GM12873 (cell line): ENCODE measurements at regions not wholly inside any gene's neighbourhood (a gene's known extent, or its start where the extent isn't known, plus 50 kb on each side); places are given as distances from the start of the nearest gene placed in this dataset.

Experiments used
- CTCF ChIP-seq: IDR thresholded peaks from 2 replicates; pipeline ENCODE4 v1.5.1; 2012; ENCODE audit warnings: low read depth, mild to moderate bottlenecking, moderate library complexity, low read length, control low read depth; ENCODE audit not compliant: insufficient read depth; ENCODE audit errors: missing control alignments

DNA sequence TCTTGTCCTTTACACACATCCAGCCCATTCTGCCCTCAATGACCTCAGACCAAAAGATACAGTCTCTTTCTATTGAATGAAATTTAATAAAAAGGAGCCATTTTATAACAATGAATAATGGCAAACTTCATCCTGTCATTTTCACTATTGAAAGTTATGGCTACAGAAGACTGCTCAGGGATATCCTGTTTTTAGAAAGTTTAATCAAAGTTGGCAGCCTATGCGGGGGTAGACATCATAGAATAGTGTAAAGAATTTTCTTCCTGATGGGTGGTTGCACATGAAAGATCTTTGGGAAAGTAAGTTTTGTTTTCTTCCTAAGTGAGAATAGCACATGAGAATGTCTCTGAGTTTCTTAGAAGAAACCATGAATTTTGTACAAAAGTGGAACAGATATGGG lies 670.4 kb upstream of the CDH6 start:
- no peak for TF ChIP-seq CTCF

DNA sequence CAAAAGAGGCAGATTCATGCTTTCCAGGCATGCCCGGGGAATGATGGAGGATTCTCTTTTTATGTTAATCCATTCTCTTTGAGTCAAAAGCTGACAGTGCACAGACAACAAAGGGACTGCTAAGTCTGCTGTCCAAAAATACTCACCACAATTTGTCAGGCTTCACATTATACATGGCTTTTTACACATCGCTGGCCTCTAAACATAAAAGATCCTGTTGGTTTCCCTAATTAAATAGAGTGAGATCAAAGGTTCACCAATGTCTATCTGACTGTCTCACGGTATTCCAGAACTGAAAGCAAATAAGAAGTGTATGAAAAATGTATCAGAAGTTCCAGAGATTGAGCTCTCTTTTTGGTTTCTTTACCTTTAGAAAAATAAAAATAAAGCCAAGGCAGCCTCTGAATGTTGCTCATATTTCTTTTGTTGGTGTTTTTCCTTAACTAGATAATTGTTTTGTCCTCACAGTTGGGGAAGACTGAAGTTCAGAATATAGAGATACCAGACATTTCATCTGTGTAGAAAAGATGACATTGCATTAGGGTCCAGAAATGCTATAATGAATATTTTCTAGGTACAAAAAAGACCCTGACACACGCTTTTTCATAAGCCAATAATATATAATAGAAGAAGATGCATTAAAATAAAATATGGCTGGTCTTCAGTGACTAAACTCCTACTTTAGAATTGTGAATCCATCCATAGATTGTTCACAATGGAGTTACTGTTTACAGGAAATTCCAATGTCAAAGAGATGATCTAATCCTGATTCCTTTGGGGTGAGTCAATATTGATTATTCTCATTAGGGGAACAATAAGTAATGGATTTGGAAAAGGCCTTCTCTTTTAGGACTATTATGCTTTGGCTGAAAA lies 688.2 kb upstream of the CDH6 start:
- no peak for TF ChIP-seq CTCF

DNA sequence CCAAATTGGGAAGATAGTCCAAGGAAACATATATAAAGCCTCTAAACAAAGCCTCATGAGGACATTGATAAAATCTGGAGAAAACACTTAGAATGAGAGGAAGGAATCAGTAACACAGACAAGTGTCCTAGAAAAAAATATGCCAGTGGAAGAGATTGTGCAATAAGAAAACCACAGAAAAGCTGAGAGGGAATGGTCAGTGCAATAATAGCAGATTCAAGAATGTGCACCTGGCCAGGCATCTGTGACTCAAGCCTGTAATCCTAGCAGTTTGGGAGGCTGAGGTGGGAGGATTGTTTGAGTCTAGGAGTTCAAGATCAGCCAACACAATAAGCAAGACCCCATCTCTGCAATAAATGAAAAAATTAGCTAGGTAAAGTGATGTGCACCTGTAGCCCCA lies 691.2 kb upstream of the CDH6 start:
- no peak for TF ChIP-seq CTCF

GRCh38 chr5:30501065-30501464 lies 692.4 kb upstream of the CDH6 start:
- no peak for TF ChIP-seq CTCF

- TF ChIP-seq CTCF: no peak
These were observed 693.0 kb upstream of the CDH6 start for GRCh38 chr5:30500513-30500912.

- no peak for TF ChIP-seq CTCF
These were observed 694.1 kb upstream of the CDH6 start for GRCh38 chr5:30499402-30499801.

DNA sequence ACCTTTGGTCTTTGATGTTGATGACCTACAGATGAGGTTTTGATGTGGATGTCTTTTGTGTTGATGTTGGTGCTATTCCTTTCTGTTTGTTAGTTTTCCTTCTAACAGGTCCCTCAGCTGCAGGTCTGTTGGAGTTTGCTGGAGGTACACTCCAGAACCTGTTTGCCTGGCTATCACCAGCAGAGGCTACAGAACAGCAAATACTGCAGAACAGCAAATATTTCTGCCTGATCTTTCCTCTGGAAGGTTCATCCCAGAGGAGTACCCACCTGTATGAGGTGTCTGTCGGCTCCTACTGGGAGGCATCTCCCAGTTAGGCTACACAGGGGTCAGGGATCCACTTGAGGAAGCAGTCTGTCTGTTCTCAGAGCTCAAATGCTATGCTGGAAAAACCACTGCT lies 694.5 kb upstream of the CDH6 start:
- no peak for TF ChIP-seq CTCF
